Epithelial cell of proximal tubule (primary cell): ENCODE measurements at regions not wholly inside any gene's neighbourhood (a gene's known extent, or its start where the extent isn't known, plus 50 kb on each side); places are given as distances from the start of the nearest gene placed in this dataset.

Source experiments
- DNase-seq: peaks from one replicate; pipeline ENCODE4 v3.0.0-alpha.2; 2011; ENCODE audit warnings: low read depth
- H3K4me3 ChIP-seq: 2 replicates; pipeline ENCODE4 v1.5.1; 2011; ENCODE audit warnings: low read depth, mild to moderate bottlenecking, low read length
- CTCF ChIP-seq: conservative IDR thresholded peaks from 2 replicates; pipeline ENCODE4 v1.5.1; 2012; ENCODE audit warnings: low read depth, mild to moderate bottlenecking, low read length

- DNase-seq: no peak
- no peak for TF ChIP-seq CTCF
- no peak overlapping the region for H3K4me3 ChIP-seq
Measured at GRCh38 chr14:101397206-101397605, 164.1 kb upstream of the DIO3 start.

- DNase-seq: no peak
- no peak for TF ChIP-seq CTCF
- no peak overlapping the region for H3K4me3 ChIP-seq
Measured at GRCh38 chr14:101398011-101398410, 163.3 kb upstream of the DIO3 start.

GRCh38 chr14:101399737-101400517 is 161.4 kb upstream of the DIO3 start:
- no peak for DNase-seq
- TF ChIP-seq CTCF: no peak

GRCh38 chr14:101400830-101401229 is 160.5 kb upstream of the DIO3 start:
- no peak for TF ChIP-seq CTCF
- DNase-seq: no peak
- no peak overlapping the region for H3K4me3 ChIP-seq

More at GRCh38 chr14:101399737-101400517, 161.4 kb upstream of the DIO3 start:
- no peak overlapping the region for H3K4me3 ChIP-seq

- no peak overlapping the region for H3K4me3 ChIP-seq
- no peak for DNase-seq
- no peak for TF ChIP-seq CTCF
Measured at GRCh38 chr14:101402936-101403660, 158.2 kb upstream of the DIO3 start.

GRCh38 chr14:101404426-101405170 is 156.7 kb upstream of the DIO3 start:
- no peak overlapping the region for H3K4me3 ChIP-seq
- DNase-seq: no peak
- TF ChIP-seq CTCF: no peak
